OCI-LY3 (cell line): ENCODE measurements at regions not wholly inside any gene's neighbourhood (a gene's known extent, or its start where the extent isn't known, plus 50 kb on each side); places are given as distances from the start of the nearest gene placed in this dataset.

ENCODE experiments used
- CTCF ChIP-seq: fragments of 200-600, 300-600 bp; sonication (generic); IDR thresholded peaks from 2 replicates; pipeline ENCODE4 v1.5.1; 2014; ENCODE audit warnings: antibody characterized with exemption, low read length, low read depth
- EZH2phosphoT487 ChIP-seq: fragments of 200-600 bp; shearing (Covaris generic); IDR thresholded peaks from 2 replicates; pipeline ENCODE4 v1.6.1; 2018; ENCODE audit warnings: antibody characterized with exemption, mixed run types, low read depth

GRCh38 chr6:139823099-139823807 is 448.8 kb upstream of the CITED2 start:
- TF ChIP-seq EZH2phosphoT487 = no peak
- TF ChIP-seq CTCF = no peak
